HEK293 (cell line): ENCODE measurements at regions not wholly inside any gene's neighbourhood (a gene's known extent, or its start where the extent isn't known, plus 50 kb on each side); places are given as distances from the start of the nearest gene placed in this dataset.

ENCODE experiments used
- MYNN ChIP-seq: fragments of 450-650 bp; formaldehyde crosslinking; IDR thresholded peaks from 2 replicates; pipeline ENCODE4 v1.5.1; 2016; ENCODE audit warnings: missing biosample characterization, missing genetic modification characterization, borderline replicate concordance
- MZF1 ChIP-seq: fragments of 450-650 bp; formaldehyde crosslinking; IDR thresholded peaks from 2 replicates; pipeline ENCODE4 v1.5.1; 2017; ENCODE audit warnings: missing biosample characterization, missing genetic modification characterization, borderline replicate concordance
- SP2 ChIP-seq: fragments of 450-650 bp; formaldehyde crosslinking; IDR thresholded peaks from 2 replicates; pipeline ENCODE4 v1.5.1; 2016; ENCODE audit warnings: missing biosample characterization, missing genetic modification characterization
- ZBTB7A ChIP-seq: fragments of 450-650 bp; formaldehyde crosslinking; IDR thresholded peaks from 2 replicates; pipeline ENCODE4 v1.5.1; 2016; ENCODE audit warnings: low read depth, missing biosample characterization, missing genetic modification characterization
- ZNF280D ChIP-seq: fragments of 450-650 bp; formaldehyde crosslinking; IDR thresholded peaks from 2 replicates; pipeline ENCODE4 v1.5.1; 2016; ENCODE audit warnings: missing biosample characterization, missing genetic modification characterization
- ZNF423 ChIP-seq: fragments of 450-650 bp; formaldehyde crosslinking; IDR thresholded peaks from 2 replicates; pipeline ENCODE4 v1.5.1; 2016; ENCODE audit warnings: missing biosample characterization, missing genetic modification characterization
- TF ChIP-seq, protein P1 (sequence below): fragments of 450-650 bp; formaldehyde crosslinking; IDR thresholded peaks from 2 replicates; pipeline ENCODE4 v1.5.1; 2016; ENCODE audit warnings: missing biosample characterization, missing genetic modification characterization
- TF ChIP-seq, protein P2 (sequence below): fragments of 450-650 bp; formaldehyde crosslinking; IDR thresholded peaks from 2 replicates; pipeline ENCODE4 v1.5.1; 2016; ENCODE audit warnings: missing biosample characterization, missing genetic modification characterization
- TF ChIP-seq, protein P3 (sequence below): fragments of 450-650 bp; formaldehyde crosslinking; IDR thresholded peaks from 2 replicates; pipeline ENCODE4 v1.5.1; 2016; ENCODE audit warnings: missing biosample characterization, missing genetic modification characterization, borderline replicate concordance

- TF ChIP-seq, protein P1, sequence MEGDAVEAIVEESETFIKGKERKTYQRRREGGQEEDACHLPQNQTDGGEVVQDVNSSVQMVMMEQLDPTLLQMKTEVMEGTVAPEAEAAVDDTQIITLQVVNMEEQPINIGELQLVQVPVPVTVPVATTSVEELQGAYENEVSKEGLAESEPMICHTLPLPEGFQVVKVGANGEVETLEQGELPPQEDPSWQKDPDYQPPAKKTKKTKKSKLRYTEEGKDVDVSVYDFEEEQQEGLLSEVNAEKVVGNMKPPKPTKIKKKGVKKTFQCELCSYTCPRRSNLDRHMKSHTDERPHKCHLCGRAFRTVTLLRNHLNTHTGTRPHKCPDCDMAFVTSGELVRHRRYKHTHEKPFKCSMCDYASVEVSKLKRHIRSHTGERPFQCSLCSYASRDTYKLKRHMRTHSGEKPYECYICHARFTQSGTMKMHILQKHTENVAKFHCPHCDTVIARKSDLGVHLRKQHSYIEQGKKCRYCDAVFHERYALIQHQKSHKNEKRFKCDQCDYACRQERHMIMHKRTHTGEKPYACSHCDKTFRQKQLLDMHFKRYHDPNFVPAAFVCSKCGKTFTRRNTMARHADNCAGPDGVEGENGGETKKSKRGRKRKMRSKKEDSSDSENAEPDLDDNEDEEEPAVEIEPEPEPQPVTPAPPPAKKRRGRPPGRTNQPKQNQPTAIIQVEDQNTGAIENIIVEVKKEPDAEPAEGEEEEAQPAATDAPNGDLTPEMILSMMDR: no peak
- TF ChIP-seq, protein P2, sequence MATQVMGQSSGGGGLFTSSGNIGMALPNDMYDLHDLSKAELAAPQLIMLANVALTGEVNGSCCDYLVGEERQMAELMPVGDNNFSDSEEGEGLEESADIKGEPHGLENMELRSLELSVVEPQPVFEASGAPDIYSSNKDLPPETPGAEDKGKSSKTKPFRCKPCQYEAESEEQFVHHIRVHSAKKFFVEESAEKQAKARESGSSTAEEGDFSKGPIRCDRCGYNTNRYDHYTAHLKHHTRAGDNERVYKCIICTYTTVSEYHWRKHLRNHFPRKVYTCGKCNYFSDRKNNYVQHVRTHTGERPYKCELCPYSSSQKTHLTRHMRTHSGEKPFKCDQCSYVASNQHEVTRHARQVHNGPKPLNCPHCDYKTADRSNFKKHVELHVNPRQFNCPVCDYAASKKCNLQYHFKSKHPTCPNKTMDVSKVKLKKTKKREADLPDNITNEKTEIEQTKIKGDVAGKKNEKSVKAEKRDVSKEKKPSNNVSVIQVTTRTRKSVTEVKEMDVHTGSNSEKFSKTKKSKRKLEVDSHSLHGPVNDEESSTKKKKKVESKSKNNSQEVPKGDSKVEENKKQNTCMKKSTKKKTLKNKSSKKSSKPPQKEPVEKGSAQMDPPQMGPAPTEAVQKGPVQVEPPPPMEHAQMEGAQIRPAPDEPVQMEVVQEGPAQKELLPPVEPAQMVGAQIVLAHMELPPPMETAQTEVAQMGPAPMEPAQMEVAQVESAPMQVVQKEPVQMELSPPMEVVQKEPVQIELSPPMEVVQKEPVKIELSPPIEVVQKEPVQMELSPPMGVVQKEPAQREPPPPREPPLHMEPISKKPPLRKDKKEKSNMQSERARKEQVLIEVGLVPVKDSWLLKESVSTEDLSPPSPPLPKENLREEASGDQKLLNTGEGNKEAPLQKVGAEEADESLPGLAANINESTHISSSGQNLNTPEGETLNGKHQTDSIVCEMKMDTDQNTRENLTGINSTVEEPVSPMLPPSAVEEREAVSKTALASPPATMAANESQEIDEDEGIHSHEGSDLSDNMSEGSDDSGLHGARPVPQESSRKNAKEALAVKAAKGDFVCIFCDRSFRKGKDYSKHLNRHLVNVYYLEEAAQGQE (tag by site-specific recombination): no peak
- TF ChIP-seq, protein P3, sequence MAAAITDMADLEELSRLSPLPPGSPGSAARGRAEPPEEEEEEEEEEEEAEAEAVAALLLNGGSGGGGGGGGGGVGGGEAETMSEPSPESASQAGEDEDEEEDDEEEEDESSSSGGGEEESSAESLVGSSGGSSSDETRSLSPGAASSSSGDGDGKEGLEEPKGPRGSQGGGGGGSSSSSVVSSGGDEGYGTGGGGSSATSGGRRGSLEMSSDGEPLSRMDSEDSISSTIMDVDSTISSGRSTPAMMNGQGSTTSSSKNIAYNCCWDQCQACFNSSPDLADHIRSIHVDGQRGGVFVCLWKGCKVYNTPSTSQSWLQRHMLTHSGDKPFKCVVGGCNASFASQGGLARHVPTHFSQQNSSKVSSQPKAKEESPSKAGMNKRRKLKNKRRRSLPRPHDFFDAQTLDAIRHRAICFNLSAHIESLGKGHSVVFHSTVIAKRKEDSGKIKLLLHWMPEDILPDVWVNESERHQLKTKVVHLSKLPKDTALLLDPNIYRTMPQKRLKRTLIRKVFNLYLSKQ: no peak
- no peak for TF ChIP-seq MZF1
- TF ChIP-seq ZNF423 (tag by site-specific recombination): no peak
- no peak for TF ChIP-seq ZBTB7A
- no peak for TF ChIP-seq MYNN (tag by site-specific recombination)
- no peak for TF ChIP-seq SP2
- no peak for TF ChIP-seq ZNF280D (tag by site-specific recombination)
These were observed 455.9 kb upstream of the HS6ST1 start for GRCh38 chr2:128774320-128775216.
